ENCODE measurements at regions not wholly inside any gene's neighbourhood (a gene's known extent, or its start where the extent isn't known, plus 50 kb on each side); places are given as distances from the start of the nearest gene placed in this dataset.

GRCh38 chr9:14538526-14538925 is 154.7 kb downstream of the ZDHHC21 start:
- TF ChIP-seq EZH2phosphoT487 (IDR thresholded peaks at IDR 0.05; ENCODE audit: borderline replicate concordance, low read depth) (no peak), GATA2 (CRISPR knock-in tag; IDR thresholded peaks at IDR 0.05) (no peak), SMC3 (IDR thresholded peaks at IDR 0.05; ENCODE audit: low read depth, low read length) (no peak), CTCF (IDR thresholded peaks at IDR 0.05) (no peak), ELF1 (IDR thresholded peaks at IDR 0.05) (no peak), CHD2 (IDR thresholded peaks at IDR 0.05; ENCODE audit: low read length, partially characterized antibody) (no peak), SIN3A (IDR thresholded peaks at IDR 0.05; ENCODE audit: borderline replicate concordance, low read depth, low read length) (no peak), PBX3 (IDR thresholded peaks at IDR 0.05) (no peak), RXRA (IDR thresholded peaks at IDR 0.05; ENCODE audit: borderline replicate concordance, low read depth) (no peak), GABPA (IDR thresholded peaks at IDR 0.05; ENCODE audit: low read depth) (no peak)
